Astrocyte of the spinal cord (primary cell): ENCODE measurements at regions not wholly inside any gene's neighbourhood (a gene's known extent, or its start where the extent isn't known, plus 50 kb on each side); places are given as distances from the start of the nearest gene placed in this dataset.

Experiments
- DNase-seq: peaks from one replicate; pipeline ENCODE4 v3.0.0; 2011; ENCODE audit warnings: low read depth, low spot score
- H3K4me3 ChIP-seq: 2 replicates; pipeline ENCODE4 v1.5.1; 2011; ENCODE audit warnings: low read depth, mild to moderate bottlenecking, low read length, moderate library complexity
- in situ Hi-C: cut with HindIII; loops from 2 replicates; pipeline ENCODE4 v1.10.0; 2017; ENCODE audit warnings: low sequenced_read_pairs
- TF ChIP-seq, protein P1 (sequence below): IDR thresholded peaks from 2 replicates; pipeline ENCODE4 v1.5.1; 2012; ENCODE audit warnings: low read depth, mild to moderate bottlenecking, low read length, inconsistent platforms

DNA sequence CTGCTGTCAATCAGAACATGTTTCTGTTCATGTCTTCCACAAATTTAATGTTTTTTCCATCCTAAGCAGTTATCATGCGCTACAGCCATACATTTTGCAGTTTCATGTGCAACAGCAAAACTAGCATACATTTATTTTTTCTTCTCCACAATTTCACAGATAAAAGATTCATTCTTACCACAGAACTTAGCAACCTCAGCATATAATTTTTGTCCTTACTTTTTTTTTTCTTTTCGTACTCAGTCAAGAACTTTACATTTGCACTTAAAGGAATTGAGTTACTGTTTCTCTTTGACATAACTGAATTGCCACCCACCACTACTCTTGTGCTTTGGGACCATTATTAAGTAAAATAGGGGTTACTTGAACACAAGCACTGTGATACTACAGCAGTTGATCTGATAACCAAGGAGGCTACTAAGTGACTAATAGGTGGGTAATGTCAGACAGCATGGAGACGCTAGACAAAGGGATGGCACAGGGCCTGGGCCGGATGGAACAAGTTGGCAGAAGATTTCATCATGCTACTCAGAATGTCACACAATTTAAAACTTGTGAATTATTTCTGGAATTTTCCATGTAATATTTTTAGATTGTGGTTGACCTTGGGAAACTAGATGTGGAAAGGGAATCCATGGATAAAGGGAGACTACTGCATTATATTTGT, 50.2 kb upstream of the LHX8 start:
- TF ChIP-seq, protein P1, sequence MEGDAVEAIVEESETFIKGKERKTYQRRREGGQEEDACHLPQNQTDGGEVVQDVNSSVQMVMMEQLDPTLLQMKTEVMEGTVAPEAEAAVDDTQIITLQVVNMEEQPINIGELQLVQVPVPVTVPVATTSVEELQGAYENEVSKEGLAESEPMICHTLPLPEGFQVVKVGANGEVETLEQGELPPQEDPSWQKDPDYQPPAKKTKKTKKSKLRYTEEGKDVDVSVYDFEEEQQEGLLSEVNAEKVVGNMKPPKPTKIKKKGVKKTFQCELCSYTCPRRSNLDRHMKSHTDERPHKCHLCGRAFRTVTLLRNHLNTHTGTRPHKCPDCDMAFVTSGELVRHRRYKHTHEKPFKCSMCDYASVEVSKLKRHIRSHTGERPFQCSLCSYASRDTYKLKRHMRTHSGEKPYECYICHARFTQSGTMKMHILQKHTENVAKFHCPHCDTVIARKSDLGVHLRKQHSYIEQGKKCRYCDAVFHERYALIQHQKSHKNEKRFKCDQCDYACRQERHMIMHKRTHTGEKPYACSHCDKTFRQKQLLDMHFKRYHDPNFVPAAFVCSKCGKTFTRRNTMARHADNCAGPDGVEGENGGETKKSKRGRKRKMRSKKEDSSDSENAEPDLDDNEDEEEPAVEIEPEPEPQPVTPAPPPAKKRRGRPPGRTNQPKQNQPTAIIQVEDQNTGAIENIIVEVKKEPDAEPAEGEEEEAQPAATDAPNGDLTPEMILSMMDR, result no peak
- H3K4me3 ChIP-seq, result no peak overlapping the region
- DNase-seq, result no peak
- in situ Hi-C loops, result no loop called here
